CD4-positive, alpha-beta T cell treated with Interleukin-17A for 1 hour (primary cell): ENCODE measurements at regions not wholly inside any gene's neighbourhood (a gene's known extent, or its start where the extent isn't known, plus 50 kb on each side); places are given as distances from the start of the nearest gene placed in this dataset.

ENCODE experiments used
- DNase-seq: peaks from one replicate; pipeline ENCODE4 v3.0.0-alpha.2; 2020

GRCh38 chr6:6704103-6705060 is 115.9 kb downstream of the LY86 start:
- DNase-seq = no peak

DNA sequence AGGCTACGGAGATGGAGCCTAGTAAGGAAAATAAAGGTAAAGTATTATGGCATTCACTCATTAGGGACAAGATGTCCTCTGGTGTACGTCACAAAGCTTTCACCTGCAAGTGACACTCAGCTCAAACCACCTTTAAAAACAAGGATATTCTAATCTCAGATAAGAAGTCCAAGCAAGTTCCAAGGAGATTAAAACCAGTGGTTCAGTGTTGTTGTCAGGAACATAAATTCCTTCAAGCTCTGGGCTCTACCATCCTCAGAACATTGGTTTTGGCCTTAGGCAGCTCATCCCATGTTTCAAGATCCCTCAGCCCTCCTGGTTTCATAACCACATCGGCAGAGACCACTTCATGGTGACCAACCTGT is 116.5 kb downstream of the LY86 start:
- DNase-seq = no peak

GRCh38 chr6:6705915-6706675 is 117.6 kb downstream of the LY86 start:
- no peak for DNase-seq

DNA sequence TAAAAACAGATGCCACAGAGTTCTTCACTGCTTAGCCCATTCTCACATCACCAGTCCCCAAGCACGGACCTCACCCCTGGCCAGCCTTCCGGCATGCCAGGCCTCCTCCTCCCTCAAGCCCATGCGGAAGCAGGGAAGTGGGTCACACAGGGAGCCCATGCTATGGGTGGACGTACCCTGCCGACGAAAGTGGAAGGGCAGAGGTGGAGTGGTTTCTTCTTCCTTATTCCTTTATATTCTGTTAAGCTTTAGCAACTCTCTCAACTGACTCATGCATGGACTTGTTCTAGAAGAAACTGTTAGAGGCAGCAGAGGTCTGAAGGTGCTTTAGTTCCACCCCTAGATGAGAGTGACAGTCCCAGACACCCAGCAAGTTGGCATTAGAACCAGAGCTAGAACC is 118.6 kb downstream of the LY86 start:
- DNase-seq = no peak

- DNase-seq = no peak
Measured at GRCh38 chr6:6709106-6709505, 120.6 kb downstream of the LY86 start.

DNA sequence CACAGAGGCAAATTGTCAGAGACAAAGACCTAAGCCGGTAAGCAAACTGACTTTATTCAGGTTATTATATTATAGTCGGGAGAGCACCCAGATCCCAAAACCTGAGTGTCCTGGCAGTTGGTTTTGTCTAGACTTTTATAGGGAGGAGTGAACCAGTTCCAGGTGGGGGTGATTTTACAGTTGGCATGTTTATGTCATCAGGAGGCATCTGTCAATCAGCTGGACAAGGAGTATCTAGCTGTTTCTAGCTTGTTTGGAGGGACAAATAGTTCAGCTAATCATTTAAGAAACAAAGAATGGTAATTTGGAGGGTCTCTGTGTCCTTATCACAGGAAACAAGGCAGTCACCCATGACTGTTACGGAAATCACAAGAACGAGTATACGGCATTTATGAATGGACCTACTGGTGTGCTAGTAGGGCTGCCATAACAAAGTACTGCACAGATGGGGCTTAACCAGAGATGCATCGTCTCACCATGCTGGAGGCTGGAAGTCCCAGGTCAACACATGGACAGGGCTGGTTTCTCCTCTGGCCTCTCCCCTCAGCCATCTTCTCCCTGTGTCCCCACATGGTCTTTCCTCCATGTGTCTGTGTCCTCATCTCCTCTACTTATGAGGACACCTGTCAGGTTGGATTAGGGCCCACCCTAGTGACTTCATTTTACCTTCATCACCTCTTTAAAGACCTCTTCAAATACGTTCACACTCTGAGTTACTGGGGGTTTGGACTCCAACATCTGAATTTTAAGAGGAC is 122.7 kb downstream of the LY86 start:
- no peak for DNase-seq

GRCh38 chr6:6711832-6712448 is 123.4 kb downstream of the LY86 start:
- no peak for DNase-seq

DNA sequence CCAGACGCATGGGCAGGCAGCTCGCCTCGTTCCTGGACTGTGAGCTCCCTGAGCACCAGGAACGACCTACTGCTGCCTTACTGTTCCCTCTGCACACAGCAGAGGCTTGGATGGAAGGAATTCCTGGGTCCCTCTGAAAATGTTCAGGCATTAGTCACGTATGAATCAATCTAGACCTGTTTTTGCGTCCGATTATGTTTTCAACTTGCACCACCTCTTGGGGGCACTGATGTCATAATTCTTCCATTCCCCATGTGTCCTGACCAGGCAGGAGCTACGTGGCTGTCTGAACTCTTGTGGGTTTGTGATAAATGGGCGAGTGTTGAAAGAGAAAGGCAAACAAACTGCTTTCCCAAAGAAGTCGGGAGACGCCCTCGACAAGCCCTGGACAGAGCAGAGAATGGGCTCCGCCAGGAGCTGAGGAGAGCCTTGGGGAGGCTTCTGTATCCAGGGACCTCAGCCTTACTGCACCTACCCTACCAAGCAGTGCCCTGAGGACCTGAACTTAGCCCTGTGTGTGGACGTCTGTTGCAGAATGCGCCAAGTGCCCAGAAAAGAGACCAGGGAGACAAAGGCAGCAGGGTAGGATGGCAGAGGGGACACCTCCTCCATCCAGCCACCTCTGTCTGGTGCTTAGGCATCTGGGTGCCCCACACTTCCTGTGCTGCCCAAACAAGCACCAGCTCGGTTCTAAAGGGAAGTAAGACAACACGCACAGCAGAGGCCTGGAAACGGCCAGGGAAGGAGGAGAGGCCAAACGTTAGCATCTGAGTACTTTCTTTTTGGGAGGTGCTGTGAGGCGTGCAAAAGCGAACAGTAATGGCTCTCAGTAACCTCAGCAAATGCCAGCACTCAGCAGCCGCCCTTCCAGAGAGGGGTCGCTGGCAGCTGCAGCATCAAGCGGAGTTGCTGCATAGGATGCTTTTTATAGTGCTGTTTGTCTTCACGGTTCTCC is 124.2 kb downstream of the LY86 start:
- no peak for DNase-seq

GRCh38 chr6:6713657-6714056 is 125.1 kb downstream of the LY86 start:
- DNase-seq = no peak

DNA sequence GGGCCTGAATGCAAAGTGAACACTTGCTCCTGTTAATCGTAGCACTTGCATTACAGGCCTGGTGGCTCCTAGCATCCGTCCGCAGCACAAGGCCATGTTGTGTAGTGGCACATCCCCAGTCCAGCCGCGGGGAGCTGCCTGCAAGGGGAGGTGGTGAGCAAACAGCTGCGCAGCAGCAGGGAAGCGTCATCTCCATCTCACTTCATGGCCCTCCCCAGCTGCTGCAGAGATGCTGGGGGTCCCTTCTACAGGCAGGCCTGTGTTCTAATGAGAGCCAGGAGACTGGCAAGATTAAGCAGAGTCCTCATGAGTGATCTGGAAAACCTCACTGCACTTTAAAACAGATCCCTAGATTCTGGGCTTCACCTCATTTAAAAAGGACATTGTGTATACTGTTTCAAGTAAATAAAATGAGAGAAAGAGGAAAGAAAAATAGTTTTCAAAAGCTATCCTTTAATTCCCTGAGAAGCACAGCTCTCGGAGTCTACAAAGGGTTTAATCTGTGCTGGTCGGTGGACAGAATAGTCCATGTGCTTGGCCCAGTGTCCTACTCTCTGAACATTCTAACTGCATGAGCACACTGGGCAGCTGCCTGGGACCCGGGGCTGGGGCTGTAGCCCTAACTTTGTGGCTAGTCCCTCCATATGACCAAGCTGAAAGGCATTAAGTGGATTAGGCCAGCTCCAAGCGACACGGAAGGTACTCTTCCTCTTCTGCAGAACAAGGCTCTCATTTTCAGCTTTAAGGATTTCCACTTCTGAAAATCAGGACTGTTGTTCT is 125.8 kb downstream of the LY86 start:
- no peak for DNase-seq

DNA sequence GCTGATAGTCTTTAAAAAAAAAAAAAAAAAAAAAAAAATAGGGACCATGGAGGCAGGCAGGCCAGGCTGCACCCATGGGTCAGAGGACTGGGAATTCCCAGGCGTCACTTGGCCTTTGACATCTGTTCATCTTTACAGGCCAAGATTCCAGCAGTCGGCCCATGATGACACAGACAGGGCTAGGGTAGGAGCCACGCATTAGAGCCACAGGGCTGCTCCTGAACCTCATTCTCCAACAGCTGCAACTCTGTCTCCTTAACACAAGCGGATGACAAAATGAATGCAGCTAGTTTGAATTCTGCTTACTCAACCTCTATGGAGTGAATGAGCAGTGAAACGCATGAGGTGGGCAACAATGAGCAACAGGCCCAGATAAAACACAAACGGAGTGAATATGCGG is 126.4 kb downstream of the LY86 start:
- DNase-seq = no peak

GRCh38 chr6:6715465-6715864 is 126.9 kb downstream of the LY86 start:
- DNase-seq = no peak

DNA sequence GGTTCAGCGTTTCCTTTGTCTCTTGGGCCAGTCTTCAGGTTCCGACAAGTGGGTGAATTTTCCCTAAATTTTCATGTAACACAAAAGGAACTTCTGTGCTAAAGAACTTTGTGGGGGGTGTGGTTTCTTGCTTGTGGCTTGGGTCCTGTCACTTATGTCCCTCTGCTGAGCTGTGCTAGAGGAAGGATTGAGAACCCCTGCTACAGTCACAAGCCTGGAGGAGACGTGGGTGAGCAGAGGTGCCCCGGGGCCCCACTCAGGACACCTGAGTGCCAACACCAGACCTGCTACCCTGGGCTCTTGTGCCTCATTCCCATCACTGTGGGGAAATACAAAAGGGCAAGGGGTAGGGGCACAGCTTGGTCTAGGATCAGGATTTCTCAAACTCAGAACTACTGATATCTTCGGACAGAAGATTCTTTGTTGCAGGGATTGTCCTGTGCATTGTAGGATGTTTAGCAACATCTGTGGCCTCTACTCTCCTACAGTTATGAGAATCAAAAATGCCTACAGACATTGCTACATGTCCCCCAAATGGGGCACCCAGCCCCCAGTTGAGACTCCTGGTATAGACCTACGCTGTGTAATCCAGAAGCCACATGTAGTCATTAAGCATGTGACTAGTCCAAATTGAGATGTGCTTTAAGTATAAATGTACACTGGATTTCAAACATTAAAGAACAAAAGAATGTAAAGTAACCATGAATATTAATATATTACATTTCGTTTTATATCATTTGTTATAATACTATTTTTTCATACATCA is 128.7 kb downstream of the LY86 start:
- DNase-seq = no peak

- no peak for DNase-seq
Measured at GRCh38 chr6:6717953-6718352, 129.4 kb downstream of the LY86 start.

- DNase-seq = no peak
Measured at GRCh38 chr6:6721606-6722005, 133.1 kb downstream of the LY86 start.

- DNase-seq = no peak
Measured at GRCh38 chr6:6722195-6722594, 133.7 kb downstream of the LY86 start.

DNA sequence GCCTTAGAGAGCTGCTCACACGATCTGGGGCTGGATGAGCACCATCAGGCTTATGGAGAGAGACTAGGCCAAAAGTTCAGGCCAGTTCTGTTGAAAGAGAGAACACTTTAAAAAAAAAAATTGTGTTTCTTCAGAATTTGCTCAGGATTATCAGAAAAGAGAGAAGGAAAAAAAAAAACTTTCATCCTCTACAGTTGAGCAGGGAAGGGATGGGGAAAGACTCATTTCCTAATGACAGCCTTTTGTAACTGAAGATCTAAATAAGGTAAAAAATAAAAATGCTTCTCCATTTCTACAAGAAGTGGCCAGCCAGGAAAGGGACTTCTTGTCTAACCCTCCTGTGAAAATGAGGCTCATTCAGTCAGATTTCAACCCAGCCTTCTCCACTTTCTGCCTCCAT is 134.8 kb downstream of the LY86 start:
- no peak for DNase-seq

DNA sequence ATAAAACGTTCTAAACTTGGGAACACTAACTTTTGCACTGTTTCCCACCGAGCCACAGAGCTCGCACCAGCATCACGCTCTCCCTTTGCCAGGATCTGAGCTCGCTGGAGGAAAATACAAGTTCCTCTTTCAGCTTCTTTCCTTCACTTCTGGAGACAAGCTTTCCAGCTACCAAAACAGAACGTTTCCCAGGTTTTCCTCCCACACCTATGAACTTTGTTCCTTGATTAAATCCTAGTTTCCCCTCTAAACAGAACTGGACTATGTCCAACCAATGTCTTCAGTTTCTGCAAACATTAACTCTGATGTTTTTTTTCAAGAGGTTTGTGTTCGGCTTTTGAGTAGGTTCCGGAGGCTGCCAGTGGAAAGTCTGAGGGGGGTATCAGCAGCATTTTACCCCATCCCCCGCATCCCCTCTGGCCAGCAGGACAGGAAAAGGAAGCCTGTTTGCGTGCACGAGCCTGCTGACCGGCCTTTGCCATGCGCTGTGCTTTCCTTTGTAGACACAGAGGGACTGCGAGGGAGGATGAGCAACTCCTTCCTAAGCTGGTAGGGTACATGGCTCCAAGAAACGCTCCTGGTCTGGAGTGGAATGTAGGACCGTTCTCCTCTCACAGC is 135.5 kb downstream of the LY86 start:
- no peak for DNase-seq
